ENCODE measurements at regions not wholly inside any gene's neighbourhood (a gene's known extent, or its start where the extent isn't known, plus 50 kb on each side); places are given as distances from the start of the nearest gene placed in this dataset.

DNA sequence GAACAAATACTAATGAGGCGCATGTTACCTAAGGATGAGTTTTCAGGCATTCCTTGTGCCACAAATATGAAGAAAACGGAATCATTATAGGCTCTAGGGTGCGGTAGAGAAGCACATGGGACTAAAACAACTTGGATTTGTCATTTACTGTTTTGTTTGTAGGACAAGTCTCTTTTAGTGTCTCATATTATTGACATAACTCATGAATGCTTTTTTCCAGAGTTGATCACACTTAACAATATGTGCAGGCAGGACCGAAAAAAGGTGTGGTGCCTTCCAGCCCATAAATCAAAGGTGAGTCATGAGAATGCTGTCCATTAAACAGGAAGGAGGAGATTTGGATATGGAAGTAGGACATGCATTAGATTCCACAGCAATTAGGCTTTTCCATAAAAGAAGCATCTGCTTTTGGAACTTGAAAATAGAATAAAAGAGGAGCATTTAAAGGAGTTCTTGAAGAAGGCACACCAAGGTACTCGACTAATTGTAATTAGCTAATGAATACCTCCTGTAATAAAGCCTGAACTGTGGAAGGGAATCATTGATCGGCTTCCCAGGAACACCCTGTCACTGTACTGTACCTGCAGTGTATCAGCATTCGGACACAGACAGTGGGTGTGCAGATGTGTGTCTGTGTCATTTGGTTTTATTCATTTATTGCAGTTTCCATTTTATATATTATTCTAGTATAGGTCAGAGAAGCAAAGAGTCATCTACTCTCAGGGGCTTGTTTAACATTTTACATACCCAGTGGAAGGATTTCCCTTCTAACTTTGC, 119.7 kb upstream of the KLF14 start:
- TF ChIP-seq CTCF (IDR thresholded peaks at IDR 0.05) (no peak), POLR2A (IDR thresholded peaks at IDR 0.05) (no peak)

Data from Peyer's patch (tissue), 4 donors.